Peyer's patch (tissue), 4 donors: ENCODE measurements at regions not wholly inside any gene's neighbourhood (a gene's known extent, or its start where the extent isn't known, plus 50 kb on each side); places are given as distances from the start of the nearest gene placed in this dataset.

Experiments used
- CTCF ChIP-seq, 6 experiments: fragments of 450-650 bp in 4 of 6; fragments of 200-600 bp in 2 of 6; sonication (generic) in 1 of 6; IDR thresholded peaks; one replicate each; pipeline ENCODE4 v1.5.1; 2017 to 2019; ENCODE audit warnings: antibody characterized with exemption in 6 of 6, mild to moderate bottlenecking in 3 of 6, moderate library complexity in 1 of 6
- POLR2A ChIP-seq, 2 donors: fragments of 450-650 bp; IDR thresholded peaks; one replicate each; pipeline ENCODE4 v1.5.1; 2017; ENCODE audit warnings: antibody characterized with exemption in 2 of 2, mild to moderate bottlenecking in 2 of 2, moderate library complexity in 2 of 2

- TF ChIP-seq CTCF (IDR thresholded peaks at IDR 0.05) (no peak), POLR2A (IDR thresholded peaks at IDR 0.05) (no peak)
Measured at GRCh38 chr2:8622199-8622911, 59.5 kb upstream of the ID2 start.
